ENCODE measurements at regions not wholly inside any gene's neighbourhood (a gene's known extent, or its start where the extent isn't known, plus 50 kb on each side); places are given as distances from the start of the nearest gene placed in this dataset.

DNA sequence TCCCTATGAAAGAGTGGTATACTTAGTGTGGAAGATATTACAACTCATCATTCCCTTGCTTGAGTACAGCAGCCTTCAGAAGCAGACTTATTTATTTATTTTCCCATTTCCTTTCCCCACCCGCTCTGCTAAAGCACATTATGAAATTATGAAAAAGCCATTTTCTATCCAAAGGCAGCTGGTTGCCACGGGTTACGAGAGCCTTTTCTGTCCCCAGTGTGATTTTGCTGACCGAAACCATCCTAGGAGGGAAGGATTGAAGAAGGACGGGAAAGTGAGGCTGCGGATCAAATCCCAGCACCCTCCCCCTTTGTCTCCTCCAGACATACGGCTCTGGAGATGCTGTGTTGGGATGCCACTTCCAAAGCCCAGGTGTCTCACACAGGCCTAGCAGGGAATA, 246.9 kb downstream of the TLR4 start:
- Histone ChIP-seq H3K9ac (ENCODE audit: control insufficient read depth, insufficient read depth, low read length) (no peak overlapping the region), H3K36me3 (ENCODE audit: control insufficient read depth in 2 of 2, insufficient read depth in 2 of 2, low read length in 1 of 2) (no peaks in the 10 kb centered on the region), H3K79me2 (ENCODE audit: control insufficient read depth, insufficient read depth, low read length) (no peaks in the 10 kb centered on the region), H3K4me1 (ENCODE audit: control insufficient read depth, insufficient read depth, low read length) (no peaks in the 10 kb centered on the region), H4K20me1 (ENCODE audit: control insufficient read depth, insufficient read depth) (no peaks in the 10 kb centered on the region), H3K4me2 (ENCODE audit: control insufficient read depth, insufficient read depth) (no peak overlapping the region), H3K27ac (ENCODE audit: control insufficient read depth, insufficient read depth) (no peak overlapping the region), H2AFZ (ENCODE audit: control insufficient read depth, low read depth, low read length) (no peak overlapping the region), H3K9me3 (replicated peaks; ENCODE audit: control insufficient read depth, insufficient read depth, low read length) (no peaks in the 10 kb centered on the region), H3K27me3 (replicated peaks in 1 of 2; ENCODE audit: control insufficient read depth in 2 of 2, insufficient read depth in 2 of 2, low read length in 1 of 2) (no peaks in the 10 kb centered on the region), H3K4me3 (no peak overlapping the region)
- no peak for DNase-seq (ENCODE audit: low read depth, low spot score)
- WGBS (ENCODE audit: insufficient coverage, insufficient replicate concordance, low lambda C conversion rate, missing lambda C conversion rate): 17% methylated on average over 7 of the region's 7 CpGs
- ChIA-PET CTCF (no interaction called here), POLR2A (no interaction called here), RAD21 (ENCODE audit: unreplicated experiment) (no interaction called here), SMC1A (ENCODE audit: uncharacterized antibody, unreplicated experiment) (no interaction called here)
- ATAC-seq: no peak
- TF ChIP-seq HSF1 (IDR thresholded peaks at IDR 0.05; ENCODE audit: low read depth, low read length): no peak
- no peak for TF ChIP-seq USF2 (IDR thresholded peaks at IDR 0.05; ENCODE audit: borderline replicate concordance, low read depth, low read length)
- no peak for TF ChIP-seq HDAC6 (IDR thresholded peaks at IDR 0.05; ENCODE audit: unreplicated experiment)
- TF ChIP-seq ZBTB40 (IDR thresholded peaks at IDR 0.05; ENCODE audit: borderline replicate concordance): no peak
- TF ChIP-seq CEBPB (IDR thresholded peaks at IDR 0.05; ENCODE audit: borderline replicate concordance in 1 of 2, low read depth in 2 of 2, low read length in 2 of 2): no peak
- TF ChIP-seq MEF2A (IDR thresholded peaks at IDR 0.05; ENCODE audit: insufficient read depth, low read depth, low read length): no peak
- TF ChIP-seq POLR2AphosphoS5 (IDR thresholded peaks at IDR 0.05; ENCODE audit: low read length): no peak
- no peak for TF ChIP-seq KAT2A (conservative IDR thresholded peaks at IDR 0.05; ENCODE audit: control insufficient read depth, low read depth, low read length)
- no peak for TF ChIP-seq ASH2L (IDR thresholded peaks at IDR 0.05; ENCODE audit: borderline replicate concordance, low read depth)
- intact Hi-C loops (cut with micrococcal nuclease; ENCODE audit: unreplicated experiment) (no loop called here), in situ Hi-C loops (cut with MboI) (no loop called here)
- no TSS peak for BruUV-seq (replicated peaks)
- no peak for FAIRE-seq

All from GM12878 (cell line).